DND-41 (cell line): ENCODE measurements at regions not wholly inside any gene's neighbourhood (a gene's known extent, or its start where the extent isn't known, plus 50 kb on each side); places are given as distances from the start of the nearest gene placed in this dataset.

Experiments
- ATAC-seq: fragments of 200-7000 bp; cut with Tn5 transposase; 3 replicates; pipeline ENCODE4 v1.9.1; 2021; ENCODE audit warnings: low read depth; ENCODE audit not compliant: insufficient read depth
- DNase-seq: peaks from one replicate; pipeline ENCODE4 v3.0.0-alpha.2; 2020
- H2AFZ ChIP-seq: 2 replicates; pipeline ENCODE4 v1.6.0; 2012; ENCODE audit warnings: low read depth, low read length
- H3K27ac ChIP-seq: 2 replicates; pipeline ENCODE4 v1.5.1; 2012; ENCODE audit warnings: low read length, inconsistent platforms
- H3K27me3 ChIP-seq: fragments of 200-600 bp; sonication (generic); 2 replicates; pipeline ENCODE4 v1.6.0; 2012; ENCODE audit warnings: low read length, mild to moderate bottlenecking, inconsistent platforms; ENCODE audit not compliant: insufficient read depth, poor library complexity
- H3K36me3 ChIP-seq: 2 replicates; pipeline ENCODE4 v1.5.1; 2012; ENCODE audit warnings: low read length, inconsistent platforms; ENCODE audit not compliant: insufficient read depth
- H3K4me1 ChIP-seq: 2 replicates; pipeline ENCODE4 v1.5.1; 2012; ENCODE audit warnings: mild to moderate bottlenecking, low read length; ENCODE audit not compliant: insufficient read depth
- H3K4me2 ChIP-seq: 2 replicates; pipeline ENCODE4 v1.6.0; 2012; ENCODE audit warnings: mild to moderate bottlenecking, moderate library complexity, low read length, inconsistent platforms; ENCODE audit not compliant: insufficient read depth
- H3K4me3 ChIP-seq, 2 experiments: fragments of 200-600 bp in 1 of 2; shearing (Covaris generic) in 1 of 2; 2 replicates each; pipeline ENCODE4 v1.5.1; 2012 to 2016; ENCODE audit warnings: inconsistent platforms in 2 of 2, low read length in 2 of 2, mild to moderate bottlenecking in 2 of 2, low read depth in 1 of 2, moderate library complexity in 1 of 2
- H3K79me2 ChIP-seq: 2 replicates; pipeline ENCODE4 v1.6.0; 2012; ENCODE audit warnings: low read length, inconsistent platforms; ENCODE audit not compliant: insufficient read depth
- H3K9ac ChIP-seq: 2 replicates; pipeline ENCODE4 v1.6.0; 2012; ENCODE audit warnings: low read depth, mild to moderate bottlenecking, inconsistent platforms, low read length, moderate library complexity
- H3K9me3 ChIP-seq: 2 replicates; pipeline ENCODE4 v1.5.1; 2012; ENCODE audit warnings: low read length, moderate library complexity, mild to moderate bottlenecking, inconsistent platforms; ENCODE audit not compliant: insufficient read depth, severe bottlenecking
- H4K20me1 ChIP-seq: 2 replicates; pipeline ENCODE4 v1.6.0; 2012; ENCODE audit warnings: low read length; ENCODE audit not compliant: insufficient read depth
- CTCF ChIP-seq: IDR thresholded peaks from 2 replicates; pipeline ENCODE4 v1.5.1; 2012; ENCODE audit warnings: borderline replicate concordance, low read length, moderate library complexity, mild to moderate bottlenecking; ENCODE audit not compliant: poor library complexity, severe bottlenecking; ENCODE audit errors: extremely low read depth
- EZH2 ChIP-seq: IDR thresholded peaks from 3 replicates; pipeline ENCODE4 v1.6.1; 2012; ENCODE audit warnings: borderline replicate concordance, low read depth, mild to moderate bottlenecking, moderate library complexity, low read length, inconsistent platforms; ENCODE audit not compliant: severe bottlenecking

- Histone ChIP-seq H3K4me1 (no peaks in the 10 kb centered on the region), H2AFZ (peak overlapping the region; percentile 31; the same call in 1 of the 2 replicates), H4K20me1 (no peaks in the 10 kb centered on the region), H3K27ac (no peak overlapping the region), H3K4me3 (no peak overlapping the region), H3K9me3 (peaks cover 7% of the 10 kb centered on the region), H3K9ac (no peak overlapping the region), H3K36me3 (no peaks in the 10 kb centered on the region), H3K27me3 (no peaks in the 10 kb centered on the region), H3K79me2 (no peaks in the 10 kb centered on the region), H3K4me2 (no peak overlapping the region)
- no peak for DNase-seq
- TF ChIP-seq CTCF, result no peak
- TF ChIP-seq EZH2, result no peak
- no peak for ATAC-seq
Measured at GRCh38 chr4:152221816-152222516, 313.9 kb downstream of the FBXW7 start.

GRCh38 chr4:152220201-152220666, 315.7 kb downstream of the FBXW7 start:
- ATAC-seq, result no peak
- no peak overlapping the region for H2AFZ ChIP-seq

GRCh38 chr4:152218576-152218975, 317.3 kb downstream of the FBXW7 start:
- no peak overlapping the region for H3K27ac ChIP-seq
- H3K9ac ChIP-seq, result no peak overlapping the region
- H3K36me3 ChIP-seq, result no peaks in the 10 kb centered on the region
- H3K4me3 ChIP-seq, result no peak overlapping the region
- H2AFZ ChIP-seq, result peak overlapping the region; percentile 35; the same call in 1 of the 2 replicates
- no peaks in the 10 kb centered on the region for H3K27me3 ChIP-seq
- DNase-seq, result no peak
- TF ChIP-seq CTCF (no peak), EZH2 (no peak)
- no peak overlapping the region for H3K4me2 ChIP-seq
- H3K79me2 ChIP-seq, result no peaks in the 10 kb centered on the region
- no peaks in the 10 kb centered on the region for H4K20me1 ChIP-seq
- H3K9me3 ChIP-seq, result peaks cover 6% of the 10 kb centered on the region
- no peaks in the 10 kb centered on the region for H3K4me1 ChIP-seq
- ATAC-seq, result no peak

More at GRCh38 chr4:152220201-152220666, 315.7 kb downstream of the FBXW7 start:
- Histone ChIP-seq H3K4me3 (no peak overlapping the region), H3K4me1 (no peaks in the 10 kb centered on the region), H3K9me3 (peaks cover 9% of the 10 kb centered on the region), H4K20me1 (no peaks in the 10 kb centered on the region), H3K27ac (no peak overlapping the region), H3K27me3 (no peaks in the 10 kb centered on the region), H3K36me3 (no peaks in the 10 kb centered on the region), H3K79me2 (no peaks in the 10 kb centered on the region), H3K4me2 (no peak overlapping the region), H3K9ac (no peak overlapping the region)
- no peak for DNase-seq
- TF ChIP-seq CTCF, result no peak

GRCh38 chr4:152217896-152218295, 318.0 kb downstream of the FBXW7 start:
- H3K4me2 ChIP-seq, result no peak overlapping the region
- no peaks in the 10 kb centered on the region for H3K36me3 ChIP-seq
- ATAC-seq (no peak), DNase-seq (no peak)
- no peak overlapping the region for H3K9ac ChIP-seq
- no peak for TF ChIP-seq EZH2
- no peaks in the 10 kb centered on the region for H3K79me2 ChIP-seq
- H3K9me3 ChIP-seq, result peaks cover 2% of the 10 kb centered on the region
- H3K27me3 ChIP-seq, result no peaks in the 10 kb centered on the region
- H4K20me1 ChIP-seq, result no peaks in the 10 kb centered on the region
- no peak overlapping the region for H3K27ac ChIP-seq
- H3K4me1 ChIP-seq, result no peaks in the 10 kb centered on the region
- no peak overlapping the region for H3K4me3 ChIP-seq
- no peak overlapping the region for H2AFZ ChIP-seq
